ENCODE measurements at regions not wholly inside any gene's neighbourhood (a gene's known extent, or its start where the extent isn't known, plus 50 kb on each side); places are given as distances from the start of the nearest gene placed in this dataset.

DNA sequence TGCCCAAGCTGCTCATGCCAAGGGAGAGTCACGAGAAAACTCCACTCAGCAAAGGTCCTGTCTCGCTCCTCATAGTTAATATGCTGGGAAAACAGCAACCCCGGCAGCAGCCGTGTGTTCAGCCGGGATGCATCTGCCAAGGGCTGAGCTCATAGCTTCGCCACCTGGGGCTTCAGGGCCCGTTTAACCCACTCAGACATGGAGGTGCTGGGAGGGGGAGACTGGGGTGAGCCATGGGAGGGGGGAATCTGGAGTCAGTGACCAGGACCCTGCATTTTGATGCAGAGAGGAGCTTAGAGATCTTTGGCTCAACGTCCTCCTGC lies 283.4 kb downstream of the PTPRU start:
- no peak for DNase-seq

DNA sequence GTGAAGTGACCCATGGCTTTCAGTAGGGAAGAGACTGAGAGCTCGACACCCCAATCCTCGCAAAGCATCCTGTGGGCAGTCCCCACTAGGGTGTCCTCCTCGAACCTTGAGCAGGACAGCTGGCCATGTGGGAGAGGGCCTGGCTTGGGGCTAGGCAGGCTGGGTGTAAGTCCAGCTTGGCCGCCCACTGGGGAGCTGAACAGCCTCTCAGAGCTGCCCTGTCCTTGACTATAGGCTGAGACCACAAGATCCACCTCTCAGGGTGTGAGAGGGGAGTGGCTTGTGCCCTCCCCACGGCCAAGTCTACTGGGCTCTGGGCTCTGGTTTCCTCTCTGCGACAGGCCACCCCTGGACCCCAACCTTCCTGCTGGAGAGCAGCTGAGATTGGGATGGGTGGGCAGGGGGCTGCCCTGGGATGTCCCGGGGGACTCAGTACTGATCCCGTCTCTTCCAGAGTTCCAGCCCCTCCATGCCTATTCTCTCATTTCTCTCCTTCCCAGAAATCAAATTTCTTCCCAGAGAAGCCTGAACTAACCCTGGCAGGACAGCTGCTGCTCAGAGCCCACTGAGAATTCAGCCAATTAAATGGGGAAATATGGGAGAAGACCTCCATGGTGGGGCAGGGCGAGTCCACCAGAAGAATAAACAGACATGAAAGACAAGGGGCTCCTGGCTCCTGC lies 282.9 kb downstream of the PTPRU start:
- DNase-seq, result no peak

GRCh38 chr1:29518183-29518835 lies 282.0 kb downstream of the PTPRU start:
- DNase-seq, result no peak

DNA sequence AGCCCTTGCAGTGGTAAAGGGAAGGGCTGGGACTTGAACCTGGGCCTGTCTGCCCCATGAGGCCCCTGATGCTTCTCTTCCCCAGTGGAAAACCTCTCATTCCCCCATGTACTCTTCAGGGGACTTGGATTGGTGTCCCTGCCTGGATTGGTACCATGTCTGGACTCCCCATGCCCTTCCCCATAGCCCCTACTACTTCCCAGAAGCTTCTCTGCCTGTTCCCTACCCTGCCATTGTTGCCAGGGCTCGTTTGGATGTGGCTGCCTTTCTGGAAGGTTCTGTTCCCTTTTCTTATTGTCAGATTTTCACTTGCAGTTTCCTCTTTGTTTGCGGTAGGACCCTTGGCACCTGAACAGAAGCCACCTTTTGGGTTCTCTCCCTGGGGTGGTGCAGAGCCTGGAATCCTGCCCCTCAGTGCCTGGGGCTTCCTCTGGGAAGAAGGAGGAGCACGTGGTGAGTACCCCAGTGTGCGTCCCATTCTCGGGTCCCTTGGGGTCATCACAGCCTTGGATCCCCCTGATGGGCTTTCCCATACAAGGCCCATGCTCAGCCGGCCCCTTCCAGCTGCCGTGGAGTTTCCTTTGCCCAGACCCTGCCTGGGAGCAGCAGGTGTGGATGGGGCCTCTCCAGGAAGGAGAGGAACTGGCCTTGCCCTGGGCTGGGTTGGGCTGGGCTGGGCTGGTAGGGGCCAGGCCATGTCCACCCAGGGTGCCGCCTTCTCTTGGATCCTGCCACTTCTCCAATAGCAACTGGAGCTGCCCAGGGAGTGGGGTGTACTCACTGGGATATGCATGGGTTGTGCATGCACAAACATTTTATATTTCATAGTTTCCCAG lies 281.1 kb downstream of the PTPRU start:
- DNase-seq, result no peak

- DNase-seq, result no peak
These were observed 279.9 kb downstream of the PTPRU start for GRCh38 chr1:29516063-29516820.

GRCh38 chr1:29515170-29515955 lies 279.0 kb downstream of the PTPRU start:
- DNase-seq, result no peak

GRCh38 chr1:29514361-29515169 lies 278.2 kb downstream of the PTPRU start:
- no peak for DNase-seq

GRCh38 chr1:29513357-29513756 lies 277.0 kb downstream of the PTPRU start:
- no peak for DNase-seq

DNA sequence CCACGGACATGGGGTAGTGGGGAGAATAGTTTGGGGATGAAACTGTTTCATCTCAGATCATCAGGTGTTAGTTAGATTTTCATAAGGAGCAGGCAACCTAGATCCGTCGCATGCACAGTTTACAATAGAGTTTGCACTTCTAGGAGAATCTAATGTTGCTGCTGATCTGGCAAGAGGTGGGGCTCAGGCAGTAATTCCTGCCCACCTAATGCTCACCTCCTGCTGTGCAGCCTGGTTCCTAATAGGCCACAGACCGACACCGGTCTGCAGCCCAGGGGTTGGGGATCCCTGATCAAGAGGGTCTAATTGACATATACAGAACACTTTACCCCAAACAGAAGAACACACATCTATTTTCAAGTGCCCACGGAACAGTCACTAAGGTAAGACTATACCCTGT lies 275.1 kb downstream of the PTPRU start:
- no peak for DNase-seq

DNA sequence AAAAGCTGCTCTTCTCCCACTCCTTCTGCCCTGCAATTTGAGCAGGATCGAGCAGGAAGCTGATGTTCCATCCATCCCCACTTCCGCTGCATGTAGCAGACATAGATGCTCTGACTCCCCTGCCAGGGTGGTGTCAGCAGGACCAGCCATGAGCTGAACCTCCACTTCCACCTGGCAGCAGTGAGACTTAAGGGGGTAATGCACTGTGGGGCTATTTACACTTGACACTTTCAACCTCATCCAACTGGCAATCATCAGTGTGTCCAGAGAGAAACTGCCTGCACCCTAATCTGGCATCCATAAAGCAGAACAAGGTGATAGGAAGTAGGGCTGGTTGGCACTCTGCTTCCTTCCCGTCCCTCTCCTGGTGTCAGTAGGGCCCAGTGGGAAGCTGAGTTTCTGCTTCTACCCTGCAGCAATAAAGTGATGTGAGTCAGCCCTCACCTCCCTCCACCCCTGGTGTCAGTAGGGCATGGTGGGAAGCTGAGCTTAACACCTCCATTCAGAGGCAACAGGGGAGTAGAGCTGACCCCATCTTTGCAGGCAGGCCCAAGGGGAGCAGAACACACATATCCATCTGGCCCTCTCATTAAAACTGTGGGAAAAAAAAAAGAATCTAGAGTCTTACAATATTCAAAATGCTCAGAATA lies 272.3 kb downstream of the PTPRU start:
- no peak for DNase-seq

- no peak for DNase-seq
These were observed 270.4 kb downstream of the PTPRU start for GRCh38 chr1:29506678-29507225.

GRCh38 chr1:29505532-29506220 lies 269.4 kb downstream of the PTPRU start:
- DNase-seq, result no peak

DNA sequence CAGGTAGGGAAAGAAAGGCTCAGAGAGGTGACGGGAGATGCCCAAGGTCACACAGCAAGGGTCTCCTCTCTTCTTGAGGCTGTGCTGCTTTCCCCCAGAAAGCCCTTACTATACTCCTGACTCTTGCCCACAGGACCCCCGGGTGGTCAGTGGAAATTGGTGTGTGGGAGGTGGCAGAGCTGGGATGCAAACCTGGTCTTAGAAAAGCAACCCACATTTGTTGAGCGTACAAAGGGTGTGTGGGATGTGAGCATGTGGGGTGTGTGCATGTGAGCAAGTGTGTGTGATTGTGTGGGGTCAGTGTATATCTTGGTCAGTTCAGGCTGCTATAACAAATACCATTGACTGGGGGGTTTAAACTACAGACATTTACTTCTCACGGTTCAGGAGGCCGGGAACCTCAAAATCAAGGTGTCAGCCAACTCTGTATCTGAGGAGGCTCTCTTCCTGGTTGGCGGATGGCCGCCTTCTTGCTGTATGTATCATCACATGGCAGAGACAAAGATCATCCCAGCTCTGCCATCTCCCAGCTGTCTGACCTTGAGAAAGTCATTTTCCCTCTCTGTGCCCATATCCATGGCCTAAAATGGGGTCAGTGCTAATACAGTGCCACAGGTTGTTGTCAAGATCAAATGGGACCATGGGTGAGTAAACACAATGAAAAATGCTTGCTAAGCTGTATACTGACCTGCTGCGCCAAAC lies 268.5 kb downstream of the PTPRU start:
- DNase-seq, result no peak

GRCh38 chr1:29504196-29504595 lies 267.9 kb downstream of the PTPRU start:
- DNase-seq, result no peak

DNA sequence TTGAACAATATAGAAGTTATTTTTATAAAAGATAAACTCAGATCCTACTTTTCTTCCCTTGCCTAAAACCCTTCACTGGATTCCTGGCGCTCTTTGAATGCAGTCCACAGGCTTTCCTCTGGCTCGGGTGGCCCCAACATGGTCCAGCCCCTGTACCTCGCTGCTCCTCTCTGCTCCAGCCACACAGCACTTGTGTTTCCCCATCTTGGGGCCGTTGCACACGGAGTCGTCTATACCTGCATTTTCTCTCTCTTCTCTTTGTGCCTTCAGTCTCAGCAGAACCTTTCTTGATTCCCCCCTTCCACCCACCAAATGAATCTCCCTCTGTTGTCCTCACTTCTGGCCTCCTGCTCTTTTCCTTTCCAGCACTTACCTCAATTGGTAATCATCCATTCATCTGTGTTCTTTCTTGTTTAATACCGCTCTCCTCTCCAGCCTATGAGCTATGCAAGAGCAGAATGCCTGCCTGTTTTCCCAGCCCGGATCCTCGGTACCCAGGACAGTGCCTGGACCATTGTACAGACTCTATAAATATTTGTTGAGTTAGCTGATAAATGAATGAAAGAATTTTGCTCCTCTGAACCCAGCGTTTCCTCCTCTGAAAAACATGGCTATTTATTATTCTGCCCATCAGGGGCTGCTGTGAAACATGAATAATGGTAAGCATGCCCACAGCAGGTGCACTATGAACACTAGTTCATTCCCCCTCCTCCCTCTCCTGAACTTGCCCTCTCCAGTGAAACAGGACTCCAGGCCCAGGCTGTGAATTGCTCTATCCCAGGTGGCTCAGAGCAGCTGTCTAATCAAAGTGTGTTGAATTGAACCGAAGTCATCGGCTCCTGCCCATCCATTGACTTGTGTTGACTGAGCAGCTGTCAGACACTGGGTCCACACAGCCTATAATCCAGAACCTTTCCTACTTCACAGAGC lies 266.9 kb downstream of the PTPRU start:
- no peak for DNase-seq

DNA sequence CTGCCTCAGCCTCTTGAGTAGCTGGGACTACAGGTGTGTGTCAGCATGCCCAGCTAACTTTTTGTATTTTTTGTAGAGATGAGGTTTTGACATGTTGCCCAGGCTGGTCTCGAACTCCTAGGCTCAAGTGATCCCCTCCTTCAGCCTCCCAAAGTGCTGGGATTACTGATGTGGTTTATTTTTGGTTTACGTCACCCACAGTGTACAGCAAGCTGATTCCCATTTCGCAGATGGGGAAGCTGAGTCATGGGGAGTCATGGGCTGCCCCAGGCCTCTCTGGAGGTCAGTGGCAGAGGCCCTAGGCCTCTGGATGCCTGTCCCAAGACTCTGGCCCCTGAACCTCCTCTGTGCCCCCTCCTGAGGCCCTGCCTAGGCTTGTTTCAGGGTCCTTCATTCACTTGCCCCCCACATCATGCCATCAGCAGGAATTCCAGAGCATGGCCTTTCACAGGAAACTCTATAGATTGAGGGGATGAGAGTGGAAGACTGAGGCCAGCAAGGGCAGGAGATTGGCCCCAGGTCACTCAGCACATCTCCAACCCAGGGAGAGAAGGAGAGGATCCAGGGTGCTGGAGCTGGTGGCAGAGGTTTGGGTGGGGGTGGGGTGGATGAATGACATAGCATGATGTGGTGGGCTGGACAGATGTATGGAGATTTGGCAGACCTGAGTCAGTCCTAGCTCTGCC lies 266.0 kb downstream of the PTPRU start:
- no peak for DNase-seq

- no peak for DNase-seq
These were observed 265.1 kb downstream of the PTPRU start for GRCh38 chr1:29501227-29501976.
